HEK293 (cell line): ENCODE measurements at regions not wholly inside any gene's neighbourhood (a gene's known extent, or its start where the extent isn't known, plus 50 kb on each side); places are given as distances from the start of the nearest gene placed in this dataset.
A peak's percentile ranks its signal among the peaks of the same experiment; 100 is the strongest.

Experiments used
- CTCF ChIA-PET: fragments of 350-600 bp; formaldehyde crosslinking; extraction: SDS; loops from one replicate; lab custom pipeline; 2021; ENCODE audit warnings: antibody characterized with exemption; lab: Yijun Ruan, JAX
- POLR2A ChIA-PET: fragments of 300-600 bp; formaldehyde crosslinking; extraction: SDS; loops from one replicate; lab custom pipeline; 2020; ENCODE audit warnings: antibody characterized with exemption, inconsistent platforms; lab: Yijun Ruan, JAX
- H3K27ac ChIP-seq: fragments of 200-500 bp; sonication (Bioruptor generic); 2 replicates; pipeline ENCODE4 v1.5.1; 2014; ENCODE audit warnings: low read depth, low read length, control low read depth, inconsistent platforms; ENCODE audit errors: extremely low read depth
- H3K36me3 ChIP-seq, 2 experiments: fragments of 200-500 bp in 1 of 2; sonication (Bioruptor generic) in 1 of 2; 1 replicate in 1 of 2; 2 replicates in 1 of 2; pipeline ENCODE4 v1.5.1; 2014 to 2017; ENCODE audit warnings: inconsistent platforms in 2 of 2, low read length in 2 of 2; ENCODE audit not compliant: control insufficient read depth in 2 of 2, insufficient read depth in 1 of 2
- H3K4me1 ChIP-seq: fragments of 200-500 bp; sonication (Bioruptor generic); 2 replicates; pipeline ENCODE4 v1.5.1; 2014; ENCODE audit warnings: mild to moderate bottlenecking, low read length, inconsistent platforms; ENCODE audit not compliant: control insufficient read depth, insufficient read depth
- H3K4me3 ChIP-seq: 2 replicates; pipeline ENCODE4 v1.5.1; 2011; ENCODE audit warnings: low read depth, mild to moderate bottlenecking, control low read depth, low read length, moderate library complexity
- H3K9me3 ChIP-seq: fragments of 200-500 bp; sonication (Bioruptor generic); 2 replicates; pipeline ENCODE4 v1.5.1; 2014; ENCODE audit warnings: low read depth, low read length, inconsistent platforms; ENCODE audit not compliant: control insufficient read depth, insufficient read depth
- BCL6B ChIP-seq: fragments of 450-650 bp; formaldehyde crosslinking; IDR thresholded peaks from 2 replicates; pipeline ENCODE4 v1.5.1; 2017; ENCODE audit warnings: missing biosample characterization, missing genetic modification characterization
- EGR2 ChIP-seq: fragments of 450-650 bp; formaldehyde crosslinking; IDR thresholded peaks from 2 replicates; pipeline ENCODE4 v1.5.1; 2016; ENCODE audit warnings: low read depth, missing biosample characterization, missing genetic modification characterization
- GLIS1 ChIP-seq: fragments of 450-650 bp; formaldehyde crosslinking; IDR thresholded peaks from 2 replicates; pipeline ENCODE4 v1.5.1; 2016; ENCODE audit warnings: missing biosample characterization, missing genetic modification characterization
- KLF9 ChIP-seq: fragments of 450-650 bp; formaldehyde crosslinking; IDR thresholded peaks from 2 replicates; pipeline ENCODE4 v1.5.1; 2016; ENCODE audit warnings: missing biosample characterization, missing genetic modification characterization, low read depth
- OVOL3 ChIP-seq: fragments of 450-650 bp; formaldehyde crosslinking; IDR thresholded peaks from 2 replicates; pipeline ENCODE4 v1.5.1; 2016; ENCODE audit warnings: missing biosample characterization, missing genetic modification characterization
- PRDM1 ChIP-seq: fragments of 450-650 bp; formaldehyde crosslinking; IDR thresholded peaks from 2 replicates; pipeline ENCODE4; 2016; ENCODE audit warnings: missing biosample characterization, missing genetic modification characterization
- PRDM4 ChIP-seq: fragments of 450-650 bp; formaldehyde crosslinking; IDR thresholded peaks from 2 replicates; pipeline ENCODE4 v1.5.1; 2017; ENCODE audit warnings: missing biosample characterization, missing genetic modification characterization
- RBAK ChIP-seq: fragments of 450-650 bp; formaldehyde crosslinking; IDR thresholded peaks from 2 replicates; pipeline ENCODE4 v1.5.1; 2016; ENCODE audit warnings: missing biosample characterization, missing genetic modification characterization
- TRIM28 ChIP-seq: IDR thresholded peaks from 2 replicates; pipeline ENCODE4 v1.6.1; 2011; ENCODE audit warnings: low read length, control low read depth, borderline replicate concordance
- YY1 ChIP-seq: fragments of 450-650 bp; formaldehyde crosslinking; IDR thresholded peaks from 2 replicates; pipeline ENCODE4 v1.5.1; 2018; ENCODE audit warnings: missing biosample characterization, missing genetic modification characterization
- ZNF175 ChIP-seq: fragments of 450-650 bp; formaldehyde crosslinking; IDR thresholded peaks from 2 replicates; pipeline ENCODE4 v1.5.1; 2016; ENCODE audit warnings: missing biosample characterization, missing genetic modification characterization
- ZNF221 ChIP-seq: fragments of 450-650 bp; formaldehyde crosslinking; IDR thresholded peaks from 2 replicates; pipeline ENCODE4 v1.5.1; 2017; ENCODE audit warnings: missing biosample characterization, missing genetic modification characterization, borderline replicate concordance
- ZNF391 ChIP-seq: fragments of 450-650 bp; formaldehyde crosslinking; IDR thresholded peaks from 2 replicates; pipeline ENCODE4 v1.5.1; 2016; ENCODE audit warnings: low read depth, missing biosample characterization, missing genetic modification characterization, borderline replicate concordance
- ZNF530 ChIP-seq: fragments of 450-650 bp; formaldehyde crosslinking; IDR thresholded peaks from 2 replicates; pipeline ENCODE4 v1.5.1; 2016; ENCODE audit warnings: low read depth, missing biosample characterization, missing genetic modification characterization
- ZNF548 ChIP-seq: fragments of 450-650 bp; formaldehyde crosslinking; IDR thresholded peaks from 2 replicates; pipeline ENCODE4 v1.5.1; 2016; ENCODE audit warnings: missing biosample characterization, missing genetic modification characterization
- ZNF549 ChIP-seq: fragments of 450-650 bp; IDR thresholded peaks from 2 replicates; pipeline ENCODE4 v1.5.1; 2018; ENCODE audit warnings: missing biosample characterization, missing genetic modification characterization, mild to moderate bottlenecking, inconsistent platforms, moderate library complexity
- ZNF555 ChIP-seq: fragments of 450-650 bp; formaldehyde crosslinking; conservative IDR thresholded peaks from 2 replicates; pipeline ENCODE4 v1.5.1; 2017; ENCODE audit warnings: missing biosample characterization, mild to moderate bottlenecking, missing genetic modification characterization, inconsistent platforms
- ZNF596 ChIP-seq: fragments of 450-650 bp; IDR thresholded peaks from 2 replicates; pipeline ENCODE4 v1.5.0; 2018; ENCODE audit warnings: missing biosample characterization, mild to moderate bottlenecking, missing genetic modification characterization, moderate library complexity
- ZNF654 ChIP-seq: fragments of 450-650 bp; formaldehyde crosslinking; IDR thresholded peaks from 2 replicates; pipeline ENCODE4 v1.5.1; 2016; ENCODE audit warnings: low read depth, missing biosample characterization, missing genetic modification characterization
- TF ChIP-seq, protein P1 (sequence below): fragments of 450-650 bp; formaldehyde crosslinking; IDR thresholded peaks from 2 replicates; pipeline ENCODE4 v1.5.1; 2016; ENCODE audit warnings: missing biosample characterization, missing genetic modification characterization
- TF ChIP-seq, protein P2 (sequence below): fragments of 450-650 bp; formaldehyde crosslinking; IDR thresholded peaks from 2 replicates; pipeline ENCODE4 v1.5.1; 2016; ENCODE audit warnings: missing biosample characterization, missing genetic modification characterization, borderline replicate concordance

DNA sequence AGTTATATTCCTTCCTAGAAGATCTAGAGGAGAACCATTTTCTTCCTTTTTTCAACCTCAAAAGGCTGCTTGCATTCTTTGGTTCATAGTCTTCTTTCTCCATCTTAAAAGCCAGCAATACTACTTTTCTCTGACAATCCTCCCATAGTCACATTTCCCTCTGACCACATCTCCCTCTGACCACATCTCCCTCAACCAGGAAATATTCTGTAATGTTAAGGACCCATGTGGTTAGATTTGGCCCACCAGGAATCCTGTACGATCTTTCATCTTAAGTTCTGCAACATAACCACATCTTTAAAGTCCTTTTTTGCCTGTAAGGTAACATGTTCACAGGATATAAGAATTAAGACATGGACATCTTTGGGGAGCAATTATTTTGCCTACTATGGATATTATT, 179.4 kb upstream of the SPEF2 start (continued):
- TF ChIP-seq YY1 (no peak), EGR2 (tag by site-specific recombination) (no peak), KLF9 (no peak), RBAK (tag by site-specific recombination) (no peak)

- H3K27ac ChIP-seq, result no peak overlapping the region
- ChIA-PET CTCF (interaction anchor here (0.6 to 2.9 kb wide), 23 partner anchors 10 to 923 kb away, joined by 3 to 22 read pairs (median 3); partner anchors contain the start of gene PRLR), POLR2A (no interaction called here)
- H3K4me3 ChIP-seq, result no peak overlapping the region
- TF ChIP-seq ZNF596 (tag by site-specific recombination), result no peak
- TF ChIP-seq ZNF654 (tag by site-specific recombination), result peak; percentile 25
- no peaks in the 10 kb centered on the region; the same call in 1 of the 2 replicates for H3K9me3 ChIP-seq
- H3K4me1 ChIP-seq, result no peaks in the 10 kb centered on the region
- H3K36me3 ChIP-seq, result no peaks in the 10 kb centered on the region
Observed at GRCh38 chr5:35436400-35437057, 181.1 kb upstream of the SPEF2 start.

DNA sequence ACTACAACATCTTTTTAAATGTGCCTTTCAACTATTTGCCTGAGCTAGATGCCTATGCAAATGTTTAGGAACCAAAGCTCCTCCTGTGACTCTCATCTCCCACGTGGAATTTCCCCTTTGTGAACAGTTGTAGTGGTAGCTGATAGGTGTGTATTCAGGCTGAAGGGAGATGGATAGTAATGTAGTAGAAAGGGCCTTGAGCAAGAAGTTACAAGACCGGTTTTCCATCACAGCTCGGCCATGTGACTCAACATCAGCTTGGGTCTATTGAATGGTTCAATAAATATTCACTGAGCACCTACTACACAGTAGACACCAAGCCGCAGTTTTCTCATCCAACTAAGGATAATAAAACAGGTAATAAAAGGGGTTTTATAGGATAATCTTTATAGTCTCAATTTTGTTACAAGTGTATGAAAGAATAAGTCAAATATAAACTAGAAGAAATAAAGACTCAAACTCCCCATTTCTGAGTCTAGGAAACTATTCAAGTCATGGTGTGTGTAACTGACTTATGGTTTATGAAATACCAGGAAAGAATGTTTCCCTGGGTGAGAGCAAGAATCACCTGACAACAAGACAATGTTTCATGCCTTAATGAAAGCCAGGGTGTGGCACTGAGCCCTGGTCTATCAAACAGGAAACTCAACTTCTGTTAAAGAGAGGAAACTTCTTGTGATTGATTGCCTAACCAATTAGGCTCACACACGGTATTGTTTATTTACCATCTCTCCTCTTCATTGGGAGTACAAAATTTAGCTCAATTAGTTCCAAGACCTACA, 187.1 kb upstream of the SPEF2 start:
- H3K4me1 ChIP-seq, result no peaks in the 10 kb centered on the region
- ChIA-PET CTCF (no interaction called here), POLR2A (no interaction called here)
- no peaks in the 10 kb centered on the region; the same call in 1 of the 2 replicates for H3K9me3 ChIP-seq
- no peak overlapping the region for H3K27ac ChIP-seq
- no peak overlapping the region for H3K4me3 ChIP-seq
- H3K36me3 ChIP-seq, result no peaks in the 10 kb centered on the region
- no peak for TF ChIP-seq ZNF530 (tag by site-specific recombination)
- no peak for TF ChIP-seq TRIM28
- no peak for TF ChIP-seq BCL6B (tag by site-specific recombination)
- TF ChIP-seq ZNF221 (tag by site-specific recombination), result no peak
- TF ChIP-seq OVOL3 (tag by site-specific recombination), result no peak
- no peak for TF ChIP-seq ZNF391 (tag by site-specific recombination)
- no peak for TF ChIP-seq PRDM1 (tag by site-specific recombination)
- TF ChIP-seq, protein P1, sequence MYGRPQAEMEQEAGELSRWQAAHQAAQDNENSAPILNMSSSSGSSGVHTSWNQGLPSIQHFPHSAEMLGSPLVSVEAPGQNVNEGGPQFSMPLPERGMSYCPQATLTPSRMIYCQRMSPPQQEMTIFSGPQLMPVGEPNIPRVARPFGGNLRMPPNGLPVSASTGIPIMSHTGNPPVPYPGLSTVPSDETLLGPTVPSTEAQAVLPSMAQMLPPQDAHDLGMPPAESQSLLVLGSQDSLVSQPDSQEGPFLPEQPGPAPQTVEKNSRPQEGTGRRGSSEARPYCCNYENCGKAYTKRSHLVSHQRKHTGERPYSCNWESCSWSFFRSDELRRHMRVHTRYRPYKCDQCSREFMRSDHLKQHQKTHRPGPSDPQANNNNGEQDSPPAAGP (tag by site-specific recombination), result no peak
- TF ChIP-seq, protein P2, sequence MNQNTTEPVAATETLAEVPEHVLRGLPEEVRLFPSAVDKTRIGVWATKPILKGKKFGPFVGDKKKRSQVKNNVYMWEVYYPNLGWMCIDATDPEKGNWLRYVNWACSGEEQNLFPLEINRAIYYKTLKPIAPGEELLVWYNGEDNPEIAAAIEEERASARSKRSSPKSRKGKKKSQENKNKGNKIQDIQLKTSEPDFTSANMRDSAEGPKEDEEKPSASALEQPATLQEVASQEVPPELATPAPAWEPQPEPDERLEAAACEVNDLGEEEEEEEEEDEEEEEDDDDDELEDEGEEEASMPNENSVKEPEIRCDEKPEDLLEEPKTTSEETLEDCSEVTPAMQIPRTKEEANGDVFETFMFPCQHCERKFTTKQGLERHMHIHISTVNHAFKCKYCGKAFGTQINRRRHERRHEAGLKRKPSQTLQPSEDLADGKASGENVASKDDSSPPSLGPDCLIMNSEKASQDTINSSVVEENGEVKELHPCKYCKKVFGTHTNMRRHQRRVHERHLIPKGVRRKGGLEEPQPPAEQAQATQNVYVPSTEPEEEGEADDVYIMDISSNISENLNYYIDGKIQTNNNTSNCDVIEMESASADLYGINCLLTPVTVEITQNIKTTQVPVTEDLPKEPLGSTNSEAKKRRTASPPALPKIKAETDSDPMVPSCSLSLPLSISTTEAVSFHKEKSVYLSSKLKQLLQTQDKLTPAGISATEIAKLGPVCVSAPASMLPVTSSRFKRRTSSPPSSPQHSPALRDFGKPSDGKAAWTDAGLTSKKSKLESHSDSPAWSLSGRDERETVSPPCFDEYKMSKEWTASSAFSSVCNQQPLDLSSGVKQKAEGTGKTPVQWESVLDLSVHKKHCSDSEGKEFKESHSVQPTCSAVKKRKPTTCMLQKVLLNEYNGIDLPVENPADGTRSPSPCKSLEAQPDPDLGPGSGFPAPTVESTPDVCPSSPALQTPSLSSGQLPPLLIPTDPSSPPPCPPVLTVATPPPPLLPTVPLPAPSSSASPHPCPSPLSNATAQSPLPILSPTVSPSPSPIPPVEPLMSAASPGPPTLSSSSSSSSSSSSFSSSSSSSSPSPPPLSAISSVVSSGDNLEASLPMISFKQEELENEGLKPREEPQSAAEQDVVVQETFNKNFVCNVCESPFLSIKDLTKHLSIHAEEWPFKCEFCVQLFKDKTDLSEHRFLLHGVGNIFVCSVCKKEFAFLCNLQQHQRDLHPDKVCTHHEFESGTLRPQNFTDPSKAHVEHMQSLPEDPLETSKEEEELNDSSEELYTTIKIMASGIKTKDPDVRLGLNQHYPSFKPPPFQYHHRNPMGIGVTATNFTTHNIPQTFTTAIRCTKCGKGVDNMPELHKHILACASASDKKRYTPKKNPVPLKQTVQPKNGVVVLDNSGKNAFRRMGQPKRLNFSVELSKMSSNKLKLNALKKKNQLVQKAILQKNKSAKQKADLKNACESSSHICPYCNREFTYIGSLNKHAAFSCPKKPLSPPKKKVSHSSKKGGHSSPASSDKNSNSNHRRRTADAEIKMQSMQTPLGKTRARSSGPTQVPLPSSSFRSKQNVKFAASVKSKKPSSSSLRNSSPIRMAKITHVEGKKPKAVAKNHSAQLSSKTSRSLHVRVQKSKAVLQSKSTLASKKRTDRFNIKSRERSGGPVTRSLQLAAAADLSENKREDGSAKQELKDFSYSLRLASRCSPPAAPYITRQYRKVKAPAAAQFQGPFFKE, result no peak
- no peak for TF ChIP-seq ZNF549 (tag by site-specific recombination)
- TF ChIP-seq PRDM4 (tag by site-specific recombination), result no peak
- TF ChIP-seq ZNF555 (tag by site-specific recombination), result no peak
- no peak for TF ChIP-seq ZNF175 (tag by site-specific recombination)
- no peak for TF ChIP-seq ZNF548 (tag by site-specific recombination)
- TF ChIP-seq GLIS1 (tag by site-specific recombination), result no peak
